NCI-H510A (cell line): ENCODE measurements at regions not wholly inside any gene's neighbourhood (a gene's known extent, or its start where the extent isn't known, plus 50 kb on each side); places are given as distances from the start of the nearest gene placed in this dataset.

Experiments used
- DNase-seq: peaks from one replicate; lab custom pipeline; 2025; lab: John Stamatoyannopoulos, UW

GRCh38 chr1:8203056-8203455 lies 114.9 kb upstream of the SLC45A1 start:
- DNase-seq: no peak

- peak; percentile 92 for DNase-seq
These were observed 115.6 kb upstream of the SLC45A1 start for GRCh38 chr1:8202182-8202905.

- no peak for DNase-seq
These were observed 116.5 kb upstream of the SLC45A1 start for GRCh38 chr1:8201331-8201861.

- no peak for DNase-seq
These were observed 117.4 kb upstream of the SLC45A1 start for GRCh38 chr1:8200317-8201115.

- DNase-seq: no peak
These were observed 119.4 kb upstream of the SLC45A1 start for GRCh38 chr1:8198522-8198921.

GRCh38 chr1:8197493-8198282 lies 120.2 kb upstream of the SLC45A1 start:
- DNase-seq: peak; percentile 64

GRCh38 chr1:8194481-8195227 lies 123.3 kb upstream of the SLC45A1 start:
- DNase-seq: peak; percentile 42

- no peak for DNase-seq
These were observed 124.0 kb upstream of the SLC45A1 start for GRCh38 chr1:8193840-8194406.

GRCh38 chr1:8191474-8191873 lies 126.4 kb upstream of the SLC45A1 start:
- DNase-seq: no peak

GRCh38 chr1:8189931-8190483 lies 127.9 kb upstream of the SLC45A1 start:
- DNase-seq: no peak

DNA sequence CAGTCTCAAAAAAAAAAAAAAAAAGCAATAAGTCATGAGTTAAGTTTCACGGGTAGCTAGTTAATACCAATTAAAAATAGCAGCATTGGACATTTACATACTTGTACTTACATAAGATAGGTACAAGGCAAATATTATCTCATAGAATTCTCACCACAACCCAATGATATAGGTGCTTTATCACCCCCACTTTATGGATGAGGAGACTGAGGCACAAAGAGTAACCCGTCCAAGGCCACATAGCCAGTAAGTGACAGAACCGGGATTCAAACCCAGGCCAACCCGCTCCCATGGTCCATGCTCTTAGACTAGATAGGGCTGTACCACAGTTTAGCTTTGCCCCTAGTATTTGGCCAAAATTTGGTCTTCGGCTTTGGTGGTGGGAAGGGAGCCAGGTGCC lies 132.5 kb upstream of the SLC45A1 start:
- no peak for DNase-seq

DNA sequence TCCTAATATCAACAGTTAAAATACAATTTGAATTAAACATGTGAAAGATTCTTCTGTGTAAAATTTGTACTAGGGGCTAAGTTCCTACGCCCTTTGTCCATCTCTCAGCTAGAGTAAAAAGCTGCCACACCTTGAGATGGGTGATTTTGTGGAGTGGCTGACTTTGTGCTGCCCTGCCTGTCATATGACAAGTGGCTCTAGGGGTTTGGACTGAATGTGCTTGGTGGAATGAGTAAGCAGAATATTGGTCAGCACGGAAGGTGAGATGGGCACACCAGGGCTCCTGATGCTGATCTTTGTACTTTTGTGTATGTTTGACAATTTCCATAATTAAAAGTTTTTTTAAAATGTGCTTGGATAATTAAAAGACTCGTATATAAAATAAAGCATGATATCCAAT lies 133.6 kb upstream of the SLC45A1 start:
- DNase-seq: no peak

DNA sequence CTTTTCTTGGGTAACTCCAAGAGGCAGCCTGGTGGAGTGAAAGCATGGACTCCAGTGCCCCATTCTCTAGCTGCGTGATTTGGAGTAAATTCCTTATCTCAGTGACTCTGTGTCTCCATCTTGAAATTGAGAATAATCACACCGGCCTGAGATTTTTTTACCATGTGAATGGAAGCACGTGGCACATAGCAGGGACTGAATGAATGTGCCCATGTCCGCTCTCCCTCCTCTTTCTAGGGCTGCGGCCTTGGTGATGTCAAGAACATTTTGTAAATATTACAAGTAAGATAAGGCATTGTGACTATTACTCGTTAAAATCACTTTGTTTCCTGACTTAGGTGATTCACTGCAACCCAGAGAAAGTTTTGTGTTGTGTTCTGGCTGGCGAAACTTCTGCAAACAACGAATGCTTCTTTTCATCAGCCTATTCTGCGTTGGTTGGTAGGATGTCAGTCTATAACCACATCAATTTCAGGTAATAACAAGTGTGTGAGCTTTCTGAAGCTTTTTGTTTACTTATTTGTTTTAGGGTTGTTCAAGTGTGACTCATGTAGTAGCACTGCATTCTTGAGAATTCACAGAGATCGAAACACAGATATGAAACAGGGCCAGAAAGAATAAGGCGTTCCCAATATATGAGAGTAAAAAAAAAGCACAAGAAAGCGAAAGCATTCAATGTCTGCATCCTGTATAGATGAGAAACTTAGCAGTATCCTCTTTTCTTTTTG lies 135.7 kb upstream of the SLC45A1 start:
- DNase-seq: no peak

- no peak for DNase-seq
These were observed 138.7 kb upstream of the SLC45A1 start for GRCh38 chr1:8179132-8179793.

- peak; percentile 41 for DNase-seq
These were observed 141.6 kb upstream of the SLC45A1 start for GRCh38 chr1:8176279-8176678.

- peak; percentile 70 for DNase-seq
These were observed 143.1 kb upstream of the SLC45A1 start for GRCh38 chr1:8174807-8175206.

DNA sequence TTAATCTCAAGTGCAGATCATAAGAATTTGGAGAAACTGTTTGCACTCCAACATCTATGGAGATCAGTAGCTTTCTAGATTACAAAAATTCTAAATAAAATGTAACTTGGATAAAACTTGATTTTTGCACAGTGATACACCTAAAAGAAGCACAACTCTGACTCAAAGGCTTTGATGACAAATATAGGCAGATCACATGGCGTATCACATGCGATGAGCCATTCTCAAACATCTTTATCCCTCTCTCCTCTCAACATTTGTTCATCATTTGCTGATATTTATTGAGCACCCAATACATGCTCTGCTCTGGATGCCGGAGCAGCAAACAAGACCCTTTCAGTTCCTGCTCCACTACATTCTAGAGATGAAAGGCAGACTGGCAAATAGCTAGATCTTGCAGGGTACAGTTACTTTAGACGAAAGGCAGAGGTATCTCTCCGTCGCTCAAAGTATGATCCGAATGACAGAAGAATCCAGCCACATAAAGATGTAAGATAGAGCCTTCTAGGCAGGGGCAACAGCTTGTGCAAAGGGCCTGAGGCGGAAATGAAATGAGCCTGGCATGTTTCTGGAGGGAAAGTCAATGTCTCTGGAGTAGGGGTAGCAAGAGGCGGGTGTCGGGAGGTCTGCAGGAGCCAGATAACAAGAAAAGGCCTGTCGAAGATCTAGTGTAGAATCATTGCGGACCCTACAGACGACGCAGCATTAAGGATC lies 145.8 kb upstream of the ERRFI1 start:
- no peak for DNase-seq

DNA sequence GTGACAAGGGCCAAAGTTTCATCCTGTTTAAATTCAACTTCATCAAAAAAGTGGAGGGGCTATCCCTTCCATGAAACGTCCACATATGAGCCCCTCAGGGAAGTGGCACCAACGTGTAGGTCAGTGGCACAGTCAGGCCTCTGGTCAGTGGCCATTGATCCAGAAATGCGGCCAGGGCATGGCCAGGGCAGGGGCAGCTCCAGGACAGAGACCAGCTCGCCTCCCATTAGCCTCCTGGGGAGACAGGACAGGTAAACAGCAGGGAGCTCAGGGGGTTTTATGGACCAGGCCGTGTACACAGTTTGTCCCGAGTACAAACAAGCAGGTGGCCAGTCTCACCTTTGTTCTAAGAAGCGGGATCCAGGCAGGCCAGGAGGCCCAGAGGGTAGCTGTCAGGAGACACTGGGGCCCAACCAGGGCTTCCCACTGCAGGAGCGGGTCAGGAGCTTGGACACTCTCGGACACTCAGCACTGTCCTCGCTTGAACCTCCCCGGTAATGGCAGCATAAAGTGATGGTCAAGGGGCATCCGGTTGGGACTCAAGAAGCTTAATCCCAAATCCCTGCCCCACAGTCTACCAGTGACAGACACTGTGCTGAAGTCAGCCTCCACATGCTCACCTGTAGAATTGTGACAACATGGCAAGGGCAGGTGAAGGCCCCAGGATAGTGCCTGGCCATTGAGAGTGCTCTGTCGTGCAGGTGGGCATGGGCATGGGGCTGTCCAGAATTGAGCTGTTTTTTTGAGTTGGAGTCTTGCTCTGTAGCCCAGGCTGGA lies 144.1 kb upstream of the ERRFI1 start:
- DNase-seq: peak; percentile 63
